ENCODE measurements at regions not wholly inside any gene's neighbourhood (a gene's known extent, or its start where the extent isn't known, plus 50 kb on each side); places are given as distances from the start of the nearest gene placed in this dataset.
"Not testable (repeated sequence)": the region's sequence is repeated elsewhere in the genome, so short reads cannot be mapped to it uniquely, and the experiment has no call there.

GRCh38 chr11:71712350-71712749, 120.7 kb upstream of the DEFB108B start:
- TF ChIP-seq RXRA (IDR thresholded peaks at IDR 0.05); RAD21 (IDR thresholded peaks at IDR 0.05); ZBTB33 (IDR thresholded peaks at IDR 0.05); EGR1 (IDR thresholded peaks at IDR 0.05; ENCODE audit: low read depth in 2 of 2); GABPA (IDR thresholded peaks at IDR 0.05 in 1 of 2, conservative IDR thresholded peaks at IDR 0.05 in 1 of 2); TAF1 (conservative IDR thresholded peaks at IDR 0.05); SP1 (IDR thresholded peaks at IDR 0.05); YY1 (IDR thresholded peaks at IDR 0.05); MAX (IDR thresholded peaks at IDR 0.05); NR2F2 (IDR thresholded peaks at IDR 0.05); HNF4G (IDR thresholded peaks at IDR 0.05); ATF3 (IDR thresholded peaks at IDR 0.05): not testable (repeated sequence)
- TF ChIP-seq, protein P1, sequence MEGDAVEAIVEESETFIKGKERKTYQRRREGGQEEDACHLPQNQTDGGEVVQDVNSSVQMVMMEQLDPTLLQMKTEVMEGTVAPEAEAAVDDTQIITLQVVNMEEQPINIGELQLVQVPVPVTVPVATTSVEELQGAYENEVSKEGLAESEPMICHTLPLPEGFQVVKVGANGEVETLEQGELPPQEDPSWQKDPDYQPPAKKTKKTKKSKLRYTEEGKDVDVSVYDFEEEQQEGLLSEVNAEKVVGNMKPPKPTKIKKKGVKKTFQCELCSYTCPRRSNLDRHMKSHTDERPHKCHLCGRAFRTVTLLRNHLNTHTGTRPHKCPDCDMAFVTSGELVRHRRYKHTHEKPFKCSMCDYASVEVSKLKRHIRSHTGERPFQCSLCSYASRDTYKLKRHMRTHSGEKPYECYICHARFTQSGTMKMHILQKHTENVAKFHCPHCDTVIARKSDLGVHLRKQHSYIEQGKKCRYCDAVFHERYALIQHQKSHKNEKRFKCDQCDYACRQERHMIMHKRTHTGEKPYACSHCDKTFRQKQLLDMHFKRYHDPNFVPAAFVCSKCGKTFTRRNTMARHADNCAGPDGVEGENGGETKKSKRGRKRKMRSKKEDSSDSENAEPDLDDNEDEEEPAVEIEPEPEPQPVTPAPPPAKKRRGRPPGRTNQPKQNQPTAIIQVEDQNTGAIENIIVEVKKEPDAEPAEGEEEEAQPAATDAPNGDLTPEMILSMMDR (IDR thresholded peaks at IDR 0.05; ENCODE audit: low read depth, low read length, missing input control) = not testable (repeated sequence)
